ENCODE measurements at regions not wholly inside any gene's neighbourhood (a gene's known extent, or its start where the extent isn't known, plus 50 kb on each side); places are given as distances from the start of the nearest gene placed in this dataset.

DNA sequence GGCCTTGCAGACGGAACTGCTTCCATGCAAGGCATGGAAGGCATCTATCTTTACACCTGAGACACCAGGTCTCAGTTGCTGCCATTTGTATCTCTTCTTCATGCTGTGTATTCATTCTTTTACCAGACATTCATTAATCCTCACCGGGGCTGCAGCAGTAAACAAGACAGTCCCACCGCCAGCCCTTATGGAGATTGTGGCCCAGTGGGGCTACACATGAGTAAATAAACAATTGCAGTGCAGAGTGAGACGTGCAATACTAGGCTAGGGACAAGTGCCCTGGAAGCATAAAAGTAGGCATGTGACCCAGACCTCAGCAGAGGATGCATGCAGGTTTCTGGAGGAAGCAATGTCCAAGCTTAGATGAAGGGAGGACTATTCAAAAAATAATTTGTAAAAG lies 497.6 kb upstream of the KLHL29 start:
- DNase-seq = no peak

DNA sequence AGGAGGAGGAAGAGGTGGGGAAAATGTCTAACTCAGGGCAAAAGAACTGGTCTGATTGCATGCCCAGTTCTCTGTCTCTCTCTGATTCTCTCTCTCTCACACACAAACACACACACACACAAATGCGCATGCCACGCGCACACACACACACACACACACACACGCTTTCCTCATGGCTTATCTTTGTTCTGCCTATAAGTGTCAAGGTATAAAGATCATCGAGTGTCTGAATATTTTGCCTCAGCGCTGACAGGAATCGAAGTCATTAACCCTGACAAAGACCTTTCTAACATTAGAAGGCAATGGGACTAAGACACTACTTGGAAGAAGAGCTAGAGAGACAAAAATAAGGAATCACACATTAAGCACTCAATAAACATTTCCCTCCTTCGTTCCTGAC lies 497.1 kb upstream of the KLHL29 start:
- no peak for DNase-seq

DNA sequence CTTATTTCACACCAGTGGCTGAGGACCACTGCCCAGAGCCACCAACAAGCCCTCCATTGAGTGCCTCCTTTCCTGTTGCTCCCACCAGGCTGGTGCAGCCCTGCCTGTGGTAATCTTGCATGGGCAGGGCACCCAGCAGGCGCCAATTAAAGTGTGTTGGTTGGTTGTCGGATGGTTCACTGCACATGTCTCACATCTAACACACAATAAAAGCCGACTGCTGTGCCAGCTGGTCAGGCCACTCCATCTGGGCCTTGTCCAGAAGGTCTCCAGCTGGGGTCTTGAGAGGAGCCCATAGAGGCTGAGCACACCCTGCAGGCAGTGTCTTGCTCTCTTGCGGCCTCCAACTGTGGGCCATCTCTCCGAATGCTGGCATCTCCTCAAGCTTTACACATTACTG lies 494.8 kb upstream of the KLHL29 start:
- DNase-seq = no peak

DNA sequence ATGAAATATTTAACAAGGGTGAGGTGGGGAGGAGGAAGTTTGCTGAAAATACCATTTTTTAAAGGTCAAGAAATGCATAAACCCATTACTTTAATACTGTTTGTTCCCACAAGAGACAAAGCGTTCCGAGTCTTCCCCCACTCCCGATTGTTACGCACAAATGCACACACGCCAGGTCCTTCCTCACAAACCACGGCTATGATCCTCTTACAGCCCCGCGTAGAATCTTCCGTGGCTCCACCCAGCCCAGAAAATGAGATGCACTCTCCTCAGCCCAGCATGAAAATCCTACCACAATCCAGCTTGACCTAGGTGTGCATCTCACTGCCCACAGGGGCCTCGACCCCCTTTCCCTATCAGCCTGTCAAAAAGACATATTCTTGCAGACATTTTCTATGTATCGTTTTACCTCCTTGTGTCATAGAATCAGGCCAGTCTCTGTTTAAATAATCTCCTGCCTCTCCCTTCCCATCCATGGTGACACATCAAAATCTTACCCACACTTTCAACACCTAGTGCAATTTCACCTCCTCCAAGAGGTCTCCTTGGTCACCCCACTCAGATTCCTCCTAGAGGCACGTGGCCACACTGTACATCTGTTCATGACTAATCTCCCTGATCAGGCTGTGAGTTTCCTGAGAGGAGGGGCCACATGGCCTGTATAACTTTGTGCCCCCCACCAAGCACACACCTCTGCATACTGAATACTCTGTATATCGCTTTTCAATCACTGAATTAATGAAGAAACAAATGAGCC lies 491.0 kb upstream of the KLHL29 start:
- DNase-seq = no peak

DNA sequence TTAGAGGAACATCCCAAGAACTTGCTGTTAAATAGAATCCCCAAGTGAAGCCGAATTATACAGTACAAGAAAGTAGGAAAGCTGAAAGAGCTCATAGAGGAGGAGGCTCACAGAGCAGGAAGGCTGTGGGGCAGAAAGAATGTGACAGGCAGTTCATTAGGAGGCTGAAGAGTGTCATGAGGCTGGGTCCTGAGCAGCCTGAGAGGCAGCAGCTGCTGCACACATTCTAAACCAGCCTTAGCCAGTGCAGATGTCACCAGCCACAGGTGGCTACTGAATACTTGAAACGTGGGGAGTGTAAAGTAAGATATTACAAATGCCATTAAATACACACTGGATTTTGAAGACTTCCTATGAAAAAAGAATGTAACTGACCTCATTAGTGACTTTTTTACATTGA lies 490.2 kb upstream of the KLHL29 start:
- DNase-seq = no peak

DNA sequence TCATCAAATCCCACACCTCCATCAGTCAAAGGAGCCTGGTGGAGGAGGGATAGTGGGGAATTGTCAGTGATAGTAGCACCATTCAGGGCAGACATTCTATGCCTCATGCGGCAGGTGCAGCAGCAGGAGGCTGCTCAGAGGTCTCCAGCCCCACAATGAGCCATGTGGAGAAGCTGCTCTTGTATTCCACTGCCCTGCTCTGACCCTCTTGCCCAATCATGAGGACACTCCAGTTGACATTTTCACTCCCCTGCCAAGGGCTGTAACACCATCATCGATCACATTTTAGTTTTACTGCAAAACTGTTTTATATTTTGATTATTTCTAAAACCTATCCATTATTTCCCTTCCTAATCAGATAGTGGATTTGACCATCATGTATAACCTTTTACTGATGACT lies 487.6 kb upstream of the KLHL29 start:
- DNase-seq = no peak

DNA sequence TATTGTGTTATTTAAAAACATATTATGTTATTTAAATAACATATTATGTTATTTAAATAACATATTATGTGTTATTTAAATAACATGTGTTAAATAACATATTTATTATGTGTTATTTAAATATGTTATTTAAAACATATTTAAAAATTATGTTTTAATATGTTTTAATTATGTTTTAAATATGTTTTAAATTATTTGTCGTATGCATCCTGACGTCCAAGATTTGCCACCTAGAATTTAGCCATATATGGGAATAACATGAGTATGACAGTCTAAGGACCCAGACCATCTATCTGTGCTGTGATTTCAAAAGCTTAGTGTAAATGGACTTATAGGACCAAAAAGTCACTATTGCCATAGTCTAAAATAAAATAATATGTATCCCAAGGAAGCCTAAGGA lies 484.3 kb upstream of the KLHL29 start:
- DNase-seq = no peak

DNA sequence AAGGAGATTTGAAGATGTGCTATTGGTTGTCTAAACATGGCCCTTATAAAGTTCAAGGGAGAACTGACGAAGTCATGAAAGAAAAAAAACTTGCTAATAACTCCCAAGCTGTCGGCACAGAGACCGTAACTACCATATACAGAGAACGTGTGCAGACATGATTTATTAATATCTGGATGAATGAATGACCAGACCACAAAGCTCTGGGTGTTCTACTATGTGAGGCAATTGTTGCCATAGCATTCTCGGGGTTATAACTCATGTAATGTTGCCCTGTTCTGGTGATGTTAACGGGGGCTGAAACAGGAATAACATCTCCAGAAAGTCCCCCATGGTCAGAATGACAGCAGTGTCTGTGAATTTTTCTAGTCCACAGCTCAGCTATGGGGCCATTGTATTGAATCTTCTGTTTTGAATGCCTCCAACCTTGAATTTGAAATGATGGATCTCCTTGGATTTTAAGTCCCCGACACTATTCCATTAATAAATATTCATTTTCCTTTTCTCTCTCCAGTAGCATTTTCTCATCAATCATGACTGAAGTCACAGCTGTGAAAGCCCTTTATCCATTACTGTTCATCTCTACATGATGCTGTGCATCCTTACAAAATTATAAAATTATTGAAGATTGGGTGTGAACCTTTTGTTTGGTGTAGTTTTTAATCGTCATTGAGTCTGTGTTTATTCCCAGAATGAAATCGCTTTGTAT lies 483.4 kb upstream of the KLHL29 start:
- no peak for DNase-seq

DNA sequence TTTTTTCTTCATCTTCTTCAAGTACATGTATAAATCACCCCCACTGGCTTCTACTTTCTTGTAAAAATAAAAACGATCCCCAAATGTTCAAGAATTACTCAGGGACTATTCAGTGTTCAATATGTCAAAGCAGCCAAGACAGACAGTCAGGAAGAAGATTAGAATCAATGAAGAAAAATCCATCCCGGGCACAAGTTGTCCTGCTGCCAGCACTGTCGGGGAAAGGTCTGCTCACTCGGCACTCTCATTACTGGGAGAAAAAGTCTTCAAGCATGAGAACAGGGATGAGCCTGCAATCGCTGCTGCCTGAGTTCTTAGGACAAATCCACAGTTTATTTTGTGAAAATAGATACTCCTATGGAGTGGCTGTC lies 482.8 kb upstream of the KLHL29 start:
- DNase-seq = no peak

DNA sequence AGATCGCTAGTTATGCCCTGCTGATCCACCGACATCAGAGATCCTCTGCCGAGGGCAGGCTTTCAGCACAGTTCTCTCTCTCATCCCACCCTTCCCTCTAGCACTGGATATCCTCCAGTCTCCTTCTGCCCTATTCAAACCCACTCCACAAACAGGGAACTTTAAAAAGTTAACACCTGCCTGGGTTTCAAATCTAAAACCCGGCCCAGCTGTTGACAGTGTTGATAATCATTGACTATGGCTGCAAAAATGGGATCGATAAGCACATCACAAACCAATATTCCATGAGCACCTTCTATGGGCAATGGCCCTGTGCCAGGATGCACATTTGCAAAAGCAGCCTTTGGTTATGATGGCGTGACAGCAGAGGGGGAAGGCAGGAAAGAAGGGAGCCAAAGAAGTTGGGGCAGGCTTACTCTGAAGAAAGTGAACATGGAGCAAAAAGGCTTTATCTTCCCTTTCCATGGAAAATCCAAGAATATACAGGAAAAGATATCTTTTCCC lies 482.3 kb upstream of the KLHL29 start:
- no peak for DNase-seq

DNA sequence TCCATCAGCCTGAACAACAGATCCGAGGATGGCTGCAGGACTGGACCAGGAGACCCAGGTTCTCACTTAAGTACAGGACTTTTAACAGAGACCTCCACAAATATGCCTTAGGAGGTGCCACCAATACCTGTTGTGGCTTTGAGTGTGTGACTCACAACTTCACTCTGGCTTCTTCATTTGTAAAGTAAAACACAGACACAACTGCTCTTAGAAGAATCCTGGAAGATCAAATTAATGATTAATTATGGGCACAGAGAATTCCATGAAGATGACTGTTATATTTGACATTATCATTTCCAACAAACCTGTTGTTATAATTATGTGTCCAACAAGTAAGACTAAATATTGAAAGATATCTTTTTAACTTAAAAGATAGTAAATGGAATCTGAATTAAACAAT lies 481.4 kb upstream of the KLHL29 start:
- no peak for DNase-seq

DNA sequence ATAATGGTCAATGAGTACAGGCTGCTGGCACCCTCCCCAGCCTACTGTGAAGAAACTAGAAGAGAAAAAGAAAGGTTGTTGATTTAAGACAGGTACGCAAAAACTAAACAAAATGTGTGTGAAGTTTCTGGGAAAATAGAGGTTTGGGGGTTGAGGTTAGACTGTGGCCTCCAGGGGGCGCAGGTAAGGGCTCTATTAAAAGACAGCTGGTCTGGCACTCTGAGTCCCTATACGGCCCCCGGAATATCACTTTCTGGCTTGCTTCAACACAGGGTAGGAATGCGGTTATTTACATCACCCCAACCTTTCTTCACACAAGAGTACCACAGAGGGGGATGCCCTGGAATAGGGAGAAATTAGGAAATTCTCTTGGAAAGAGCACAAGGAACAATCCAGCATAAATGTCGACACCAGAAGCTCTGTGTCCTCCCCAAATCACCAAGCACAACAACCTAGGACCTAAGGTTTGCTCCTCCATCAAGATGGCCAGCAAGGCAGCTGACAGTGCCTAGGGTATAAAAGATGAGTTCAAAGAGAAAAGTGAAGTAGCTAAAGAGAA lies 480.8 kb upstream of the KLHL29 start:
- no peak for DNase-seq

DNA sequence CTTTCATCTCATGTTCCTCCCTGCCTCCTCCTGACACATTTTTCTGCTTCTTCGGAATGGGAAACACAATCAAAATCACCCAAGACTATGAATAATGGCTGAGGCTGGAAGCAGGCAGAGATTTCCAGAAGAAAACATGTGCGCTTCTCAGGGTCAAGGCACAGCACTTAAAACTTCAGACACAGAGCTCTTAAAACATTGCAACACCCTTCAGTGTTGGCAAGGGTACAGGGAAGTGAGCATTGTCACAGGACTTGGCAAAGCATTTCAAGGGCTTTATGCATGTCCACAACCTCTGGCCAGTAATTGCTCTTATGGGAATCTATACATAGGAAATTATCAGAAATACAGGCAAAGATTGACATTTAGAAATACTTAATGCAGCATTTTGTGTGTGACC lies 477.6 kb upstream of the KLHL29 start:
- DNase-seq = no peak

DNA sequence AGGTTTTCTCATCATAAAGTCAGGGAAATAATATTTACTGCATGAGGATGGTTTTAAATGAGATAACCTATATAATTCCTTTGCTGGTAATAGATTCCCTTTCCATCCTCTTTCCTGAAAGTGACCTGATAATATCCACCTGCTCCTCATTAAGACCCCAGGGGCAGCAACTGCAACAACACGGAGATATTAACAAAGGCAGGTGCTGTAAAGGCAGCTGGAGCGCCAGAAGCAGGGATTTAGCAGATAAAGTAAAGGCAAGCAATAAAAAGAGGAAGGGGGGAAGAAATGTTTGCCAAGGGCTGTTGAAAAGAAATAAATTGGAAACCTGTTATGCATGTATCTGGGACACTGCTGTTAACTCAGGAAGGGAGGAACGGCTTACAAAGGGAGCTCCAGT lies 472.6 kb upstream of the KLHL29 start:
- no peak for DNase-seq

DNA sequence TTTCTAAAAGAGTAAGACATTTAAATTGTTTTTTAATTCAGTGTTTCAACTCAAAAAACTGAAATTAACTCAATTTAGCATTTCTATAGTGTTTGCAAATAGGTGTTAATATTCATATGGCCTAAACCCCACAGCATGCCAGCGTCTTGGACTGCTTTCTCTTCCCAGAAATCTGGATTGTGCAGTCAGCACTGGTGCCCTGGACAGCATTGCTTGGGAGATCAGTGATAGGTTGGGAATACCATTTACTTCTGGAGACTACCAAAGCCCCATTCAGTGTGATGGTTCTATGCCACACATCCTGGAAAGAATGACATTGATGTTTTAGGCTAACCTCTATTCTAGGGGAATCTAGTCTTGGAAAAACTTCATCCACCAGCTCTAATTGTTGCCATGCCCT lies 455.0 kb upstream of the KLHL29 start:
- DNase-seq = no peak

DNA sequence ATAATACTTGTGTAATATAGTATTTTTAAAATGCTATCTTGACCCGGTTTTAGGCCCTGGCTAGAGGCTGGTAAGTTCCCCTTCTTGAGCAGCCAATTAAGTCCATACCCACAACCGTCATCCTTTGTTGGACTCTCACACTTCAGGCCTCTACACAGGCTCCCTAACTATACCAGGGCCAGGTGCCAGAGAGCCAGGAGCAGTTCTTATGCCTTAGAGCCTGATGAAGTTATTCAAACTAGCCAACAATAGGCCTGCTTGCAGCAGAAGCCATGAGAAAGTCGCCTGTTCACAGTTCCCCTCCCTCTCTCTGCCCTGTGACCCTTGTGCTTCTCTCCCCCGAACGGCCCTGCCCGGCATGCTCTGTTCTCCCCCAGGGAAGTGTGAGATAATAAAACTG lies 454.2 kb upstream of the KLHL29 start:
- no peak for DNase-seq

DNA sequence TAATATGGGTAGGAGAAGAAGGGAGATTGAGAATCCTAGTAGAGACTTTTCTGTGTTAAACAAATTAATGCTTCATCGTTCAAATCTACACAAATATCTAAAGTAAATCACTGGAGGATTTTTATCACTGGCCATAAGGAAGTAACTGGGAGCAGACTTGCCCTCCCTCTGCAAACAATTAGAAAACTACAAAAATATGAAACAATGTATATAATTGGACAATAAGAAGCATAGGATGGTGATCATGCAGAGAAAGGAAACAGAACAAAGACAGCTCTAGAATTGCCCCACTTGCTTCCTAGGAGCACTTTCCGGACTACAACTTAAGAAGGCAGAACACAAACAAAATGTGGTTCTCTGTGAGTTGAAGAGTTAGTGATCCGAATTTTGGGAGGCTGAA lies 452.7 kb upstream of the KLHL29 start:
- DNase-seq = no peak

DNA sequence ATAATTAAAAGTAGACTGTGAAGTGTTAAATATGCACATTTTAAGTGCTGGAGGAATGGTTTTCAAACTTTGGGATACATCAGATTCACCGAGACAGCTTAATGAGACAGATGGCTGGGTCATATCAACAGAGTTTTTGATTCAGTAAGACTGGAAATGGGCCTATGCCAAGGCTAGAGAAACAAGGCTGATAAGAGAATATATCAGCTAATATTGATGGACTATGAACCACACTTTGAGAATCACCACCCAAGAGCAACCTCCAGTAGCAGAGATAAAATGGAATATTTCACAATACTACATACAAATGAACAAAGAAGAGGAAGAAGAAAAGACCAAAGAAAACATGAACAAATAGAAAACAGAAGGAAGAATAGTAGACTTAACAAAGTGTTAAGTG lies 450.2 kb upstream of the KLHL29 start:
- DNase-seq = no peak

DNA sequence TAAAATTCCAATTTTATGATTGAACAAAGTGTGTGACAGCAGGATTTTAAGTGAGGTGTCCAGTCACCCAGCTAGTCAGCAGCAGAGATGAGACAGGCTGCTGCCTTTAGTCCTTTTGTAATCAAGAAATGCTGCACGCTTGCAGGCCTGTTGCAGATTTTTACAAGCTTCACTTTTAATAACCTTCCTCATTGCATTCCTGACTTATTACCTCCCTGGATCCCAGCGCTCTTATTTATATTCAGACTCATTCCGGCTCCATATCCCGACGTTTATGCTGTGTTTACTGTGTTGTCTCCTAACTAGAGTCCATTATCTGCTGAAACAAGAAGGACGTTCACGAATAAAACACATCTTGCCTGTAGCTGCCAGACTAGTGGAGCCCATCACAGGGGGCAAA lies 442.5 kb upstream of the KLHL29 start:
- no peak for DNase-seq

DNA sequence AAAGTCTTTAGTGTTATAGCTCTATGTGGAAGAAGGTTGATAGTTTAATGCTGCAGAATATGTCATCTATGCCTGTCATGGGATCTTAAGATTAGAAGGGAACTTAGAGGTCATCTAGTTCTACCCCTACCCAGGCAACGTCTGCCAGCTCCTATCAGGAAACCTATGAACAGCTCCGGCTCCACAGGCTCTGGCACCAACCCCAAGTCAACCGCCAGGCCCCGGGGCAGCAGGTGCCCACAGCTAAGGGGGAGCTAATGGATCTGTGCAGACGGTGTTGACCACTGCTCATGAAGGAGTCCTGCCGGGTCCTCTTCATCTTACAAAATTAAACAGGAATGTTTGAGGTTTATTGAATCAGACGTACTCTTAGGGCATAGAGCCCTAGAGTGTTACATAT lies 440.8 kb upstream of the KLHL29 start:
- no peak for DNase-seq

DNA sequence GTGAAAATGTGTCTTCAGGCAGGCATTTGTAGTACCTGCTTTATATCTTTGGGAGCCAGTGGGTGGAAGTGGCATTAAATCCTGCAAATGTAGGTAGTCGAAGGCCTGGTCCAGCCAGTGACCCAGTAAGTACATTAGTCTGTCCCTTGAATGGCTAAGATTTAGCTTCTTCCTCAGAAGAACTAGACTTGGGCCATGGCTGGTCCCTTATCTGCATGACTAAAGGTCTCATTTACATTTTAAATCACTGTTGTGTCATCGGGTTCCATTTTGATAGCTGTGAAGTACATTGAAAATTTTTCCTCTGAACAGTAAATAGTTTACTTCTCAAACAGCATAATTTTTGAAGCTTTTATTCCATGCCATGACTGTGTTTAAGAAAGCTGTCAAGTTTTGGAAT lies 438.4 kb upstream of the KLHL29 start:
- no peak for DNase-seq

DNA sequence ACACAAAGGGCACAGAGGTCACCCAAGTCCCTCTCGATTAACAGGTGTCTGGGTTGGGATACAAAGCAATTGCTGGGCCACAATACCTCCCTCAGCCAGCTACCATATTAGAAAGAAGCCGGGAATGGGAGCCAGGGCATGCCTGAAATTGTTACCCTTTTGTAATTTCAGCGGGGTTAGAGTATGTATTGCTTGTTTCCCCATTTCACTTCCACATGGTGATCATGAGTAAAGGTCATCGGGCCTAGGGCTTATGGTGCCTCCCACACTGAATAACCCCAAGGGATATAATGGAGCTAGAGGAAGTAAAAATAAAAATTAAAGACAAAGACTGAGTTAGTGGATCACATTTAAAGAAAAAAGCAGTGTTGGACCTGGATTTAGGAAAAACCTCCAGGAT lies 437.2 kb upstream of the KLHL29 start:
- DNase-seq = no peak

DNA sequence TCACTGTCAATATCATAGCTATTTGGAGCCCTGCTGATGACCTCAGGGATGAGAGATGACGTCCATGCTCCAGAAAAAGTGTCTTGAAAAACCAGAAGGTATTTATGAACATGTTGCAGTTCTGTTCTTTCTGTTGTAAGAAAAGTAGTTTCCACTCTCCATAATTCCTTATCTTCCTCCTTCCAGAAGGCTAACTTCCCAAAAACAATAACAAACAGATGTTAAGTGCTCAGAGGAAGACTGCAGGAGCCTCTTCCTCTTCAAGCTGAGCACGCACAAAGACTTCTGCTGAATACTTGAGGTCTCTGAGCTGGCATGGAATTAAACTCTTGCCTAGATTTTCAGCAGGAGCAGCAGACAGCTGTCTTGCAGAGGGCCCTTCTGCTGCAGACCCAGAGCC lies 434.5 kb upstream of the KLHL29 start:
- DNase-seq = no peak

DNA sequence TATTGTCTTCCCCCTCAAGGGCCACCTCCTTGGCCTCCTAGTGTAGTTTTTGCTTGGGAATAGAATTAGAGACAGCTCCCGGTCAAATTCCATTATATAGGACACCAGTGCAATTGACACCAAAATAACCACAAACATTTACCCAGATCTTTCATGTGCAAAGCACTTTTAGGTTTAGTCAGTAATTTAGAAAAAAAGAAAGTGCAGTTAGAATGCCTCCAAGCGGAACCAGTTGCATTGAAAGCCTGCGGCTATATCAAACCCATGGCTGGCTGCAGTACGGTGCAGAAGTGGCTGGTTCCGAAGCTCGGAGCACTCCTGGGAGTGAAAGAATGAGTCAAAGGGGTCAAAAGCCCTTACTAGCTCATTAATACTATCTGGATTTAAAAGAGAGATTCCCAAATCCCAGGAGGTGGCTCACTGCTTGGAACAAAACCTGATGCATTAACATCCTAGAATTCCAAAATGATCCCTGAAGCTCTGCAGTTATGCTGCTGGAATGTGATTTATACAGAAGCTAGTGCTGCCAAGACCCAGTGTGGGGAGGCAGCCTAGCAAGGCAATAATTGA lies 432.2 kb upstream of the KLHL29 start:
- no peak for DNase-seq
